Hematopoietic multipotent progenitor cell treated with erythropoietin and hydrocortisone succinate and interleukin-3 and kit ligand, for 8 days (in vitro differentiated cells): ENCODE measurements at regions not wholly inside any gene's neighbourhood (a gene's known extent, or its start where the extent isn't known, plus 50 kb on each side); places are given as distances from the start of the nearest gene placed in this dataset.

Experiments
- DNase-seq: peaks from one replicate; pipeline ENCODE4 v3.0.0-alpha.2; 2015

DNA sequence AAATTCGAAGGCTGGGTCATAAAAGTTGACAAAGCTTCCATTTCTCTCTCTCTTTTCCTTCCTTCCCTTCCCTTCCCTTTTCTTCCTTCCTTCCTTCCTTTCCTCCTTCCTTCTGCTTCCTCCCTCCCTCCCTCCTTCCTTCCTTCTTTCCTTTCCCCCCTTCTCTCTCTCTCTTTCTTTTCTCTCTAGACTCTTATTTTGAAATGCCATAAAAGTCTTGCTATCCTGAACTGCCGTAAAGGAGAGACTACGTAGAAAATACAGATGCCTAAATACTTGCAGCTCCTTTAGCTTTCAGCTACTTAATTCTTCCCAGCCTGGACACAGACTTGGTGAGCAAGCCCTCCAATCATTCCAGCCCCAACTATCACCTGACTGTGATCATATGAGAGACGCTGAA lies 1644.4 kb downstream of the FAM181B start:
- no peak for DNase-seq

DNA sequence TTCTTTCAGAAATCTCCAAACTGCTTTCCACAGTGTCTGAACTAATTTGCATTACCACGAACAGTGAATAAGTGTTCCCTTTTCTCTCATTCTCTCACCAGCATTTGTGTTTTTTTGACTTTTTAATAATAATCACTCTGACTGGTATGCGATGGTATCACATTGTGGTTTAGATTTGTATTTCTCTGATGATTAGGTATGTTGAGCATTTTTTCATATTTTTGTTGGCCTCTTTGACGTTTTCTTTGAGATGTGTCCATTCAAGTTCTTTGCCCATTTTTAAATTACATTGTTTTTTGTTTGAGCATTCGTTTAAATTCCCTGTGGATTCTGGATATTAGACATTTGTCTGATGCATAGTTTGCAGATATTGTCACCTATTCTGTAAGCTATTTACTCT lies 1639.6 kb upstream of the TENM4 start:
- DNase-seq: no peak

DNA sequence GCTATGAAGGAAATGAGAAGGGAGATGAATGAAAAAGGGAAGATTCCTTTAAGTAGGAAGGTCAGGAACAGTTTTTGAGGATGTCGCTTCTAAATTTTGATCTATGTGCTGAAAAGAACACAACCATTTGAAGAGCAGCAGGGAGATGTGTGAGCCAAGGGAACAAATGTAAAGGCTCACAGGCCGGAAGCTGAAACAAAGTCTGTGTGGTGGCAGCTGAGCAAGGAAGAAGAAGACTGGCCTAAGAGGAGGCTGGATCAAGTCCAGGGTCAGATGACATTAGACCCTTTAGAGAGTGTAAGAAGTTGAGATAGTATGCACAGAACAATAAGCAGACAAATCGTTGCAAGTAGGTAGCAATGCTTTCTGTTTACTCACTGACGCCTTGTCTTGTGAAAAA lies 1631.4 kb upstream of the TENM4 start:
- no peak for DNase-seq

DNA sequence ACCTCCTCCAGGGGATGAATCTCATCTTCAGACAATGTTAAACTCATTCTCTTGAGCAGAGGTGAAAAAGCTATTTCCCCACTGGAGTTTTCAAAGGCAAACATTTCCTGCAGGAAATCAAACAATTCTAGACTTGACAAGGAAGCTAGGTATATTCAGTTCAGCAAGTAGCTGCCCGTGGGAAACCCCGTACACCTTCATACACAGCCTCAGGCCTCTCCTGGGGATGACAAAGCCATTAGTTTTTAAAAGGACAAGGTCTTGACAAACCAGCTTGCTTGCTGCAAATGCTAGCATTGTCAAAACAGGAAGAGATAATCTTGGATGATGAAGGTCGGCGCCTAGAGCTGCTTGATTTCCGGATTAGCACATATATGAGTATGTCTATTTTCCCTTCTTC lies 1630.8 kb upstream of the TENM4 start:
- DNase-seq: no peak

DNA sequence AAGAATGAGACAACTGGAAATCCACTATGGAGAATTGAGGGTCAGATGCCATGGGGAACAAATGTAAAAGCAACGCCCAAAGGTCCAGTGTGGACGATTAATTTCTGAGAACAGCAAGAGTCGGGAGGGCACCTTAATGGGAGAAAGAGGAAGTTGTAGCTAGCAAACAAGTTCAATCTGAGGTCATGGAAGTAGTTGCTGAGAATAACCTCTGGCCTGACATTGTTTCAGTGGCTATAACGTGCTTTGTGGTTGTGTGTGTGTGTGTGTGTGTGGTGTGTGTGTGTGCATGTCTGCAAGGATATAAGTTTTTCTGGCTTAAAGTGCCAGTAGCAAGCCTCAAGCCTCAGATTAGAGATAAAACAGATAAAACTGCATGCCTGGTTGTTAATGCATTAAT lies 1630.1 kb upstream of the TENM4 start:
- no peak for DNase-seq

DNA sequence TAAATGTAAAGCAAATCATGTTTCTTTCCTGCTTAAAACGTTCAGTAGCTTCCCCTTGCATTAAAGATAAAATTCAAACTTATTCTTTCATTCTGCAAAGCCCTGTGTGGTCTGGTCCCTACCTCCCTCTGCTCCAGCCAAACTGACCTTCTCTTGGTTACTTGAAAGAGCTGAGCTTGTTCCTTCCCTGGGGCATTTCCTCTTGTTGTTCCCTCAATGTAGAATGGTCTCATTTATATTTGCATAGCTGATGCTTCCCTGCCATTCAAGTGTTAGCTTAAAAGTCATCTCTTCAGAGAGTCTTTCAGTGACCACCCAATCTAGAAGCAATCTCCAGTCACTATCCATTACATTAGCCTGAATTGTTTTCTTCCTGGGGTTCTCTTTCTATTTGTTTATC lies 1618.5 kb upstream of the TENM4 start:
- no peak for DNase-seq

DNA sequence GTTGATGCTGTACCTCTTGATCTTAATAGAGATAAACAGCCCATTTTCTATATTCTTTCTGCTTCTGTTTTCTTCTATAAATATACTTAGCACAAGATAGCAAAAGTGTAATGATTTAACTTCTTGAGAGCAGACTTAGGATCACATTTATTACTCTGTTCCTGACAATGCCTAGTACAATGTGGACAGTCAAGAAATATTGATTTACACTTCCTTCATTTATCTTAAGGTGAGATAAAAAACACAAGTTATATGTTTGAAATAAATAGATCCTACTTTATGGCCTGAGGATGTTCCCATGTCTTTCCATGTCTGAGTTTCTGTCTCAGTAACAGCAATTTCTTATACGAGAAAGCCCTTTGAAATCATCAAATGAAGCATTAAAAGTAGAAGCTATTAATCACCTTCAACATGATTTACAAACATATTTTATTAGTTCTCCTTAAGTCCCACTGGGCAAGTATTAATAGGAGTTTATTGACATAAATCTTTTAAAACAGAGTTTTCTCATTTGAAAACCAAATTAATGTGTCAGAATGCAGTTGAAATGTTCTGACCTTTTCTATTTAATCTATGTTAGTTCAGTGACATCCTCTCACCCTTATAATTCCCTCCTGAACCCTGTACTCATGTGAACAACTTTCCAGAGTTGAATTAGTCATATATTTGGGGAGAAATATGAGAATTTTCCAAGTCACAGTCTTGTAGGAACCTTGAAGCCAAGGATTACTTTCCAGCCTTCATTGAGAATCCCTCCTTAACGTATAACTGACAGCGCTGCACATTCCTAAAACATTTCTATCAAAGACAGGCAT lies 1611.7 kb upstream of the TENM4 start:
- DNase-seq: no peak

DNA sequence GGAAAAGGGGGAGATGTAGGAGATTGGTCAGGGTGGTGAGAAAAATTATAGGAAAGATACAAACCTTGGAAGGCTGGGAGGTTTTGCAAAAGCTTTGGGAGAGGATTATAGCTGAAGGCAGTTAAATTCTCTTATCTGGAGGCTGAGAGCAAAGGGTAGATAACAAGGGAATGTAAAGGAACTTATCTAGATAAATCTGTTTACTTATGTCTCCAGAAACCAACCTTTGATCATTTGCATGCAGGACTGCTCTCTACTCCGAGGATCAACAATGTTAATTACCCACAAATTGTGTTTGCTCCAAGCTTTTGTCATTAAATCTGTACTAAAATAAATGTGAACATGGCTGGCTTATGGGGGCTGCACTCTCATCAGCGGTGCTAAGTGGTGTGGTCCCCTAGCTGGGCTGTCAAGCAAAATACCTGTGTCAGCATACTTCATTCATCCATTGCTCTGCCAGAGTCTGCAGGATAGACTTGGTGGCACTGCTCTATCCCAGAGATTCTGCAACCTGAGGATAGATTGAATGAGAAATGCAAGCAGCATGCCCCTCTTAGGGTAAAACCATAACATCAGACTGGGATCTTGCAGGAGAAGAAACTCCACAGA lies 1599.2 kb upstream of the TENM4 start:
- no peak for DNase-seq

DNA sequence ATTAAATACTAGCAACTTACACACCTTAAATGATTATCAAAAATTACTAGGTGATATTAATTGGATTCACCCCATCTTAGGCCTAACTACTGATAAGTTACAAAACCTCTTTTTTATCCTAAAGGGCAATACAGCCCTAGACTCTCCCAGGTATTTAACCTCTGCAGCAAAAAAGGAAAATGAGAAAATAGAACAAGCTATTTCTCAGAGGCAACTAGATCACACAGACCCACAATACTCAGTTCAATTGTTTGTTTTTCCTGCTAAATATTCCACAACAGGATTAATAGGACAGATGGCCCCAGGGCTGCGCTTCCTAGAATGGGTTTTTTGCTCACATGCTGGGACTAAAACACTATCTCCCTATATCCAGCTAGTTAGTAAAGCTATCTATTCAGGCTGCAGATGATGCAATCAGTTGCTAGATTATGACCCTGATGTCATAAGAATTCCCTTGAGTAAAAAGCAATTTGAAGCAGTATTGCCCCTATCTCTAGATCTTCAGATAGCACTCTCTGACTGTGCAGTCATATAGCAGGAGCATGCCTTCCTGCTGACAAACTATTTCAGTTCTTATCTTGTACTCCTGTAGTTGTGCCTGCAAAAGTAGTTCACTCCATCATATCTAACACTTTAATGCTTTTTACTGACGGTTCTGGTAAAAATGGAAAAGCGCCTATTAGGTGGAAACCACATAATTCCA lies 1595.5 kb upstream of the TENM4 start:
- no peak for DNase-seq

DNA sequence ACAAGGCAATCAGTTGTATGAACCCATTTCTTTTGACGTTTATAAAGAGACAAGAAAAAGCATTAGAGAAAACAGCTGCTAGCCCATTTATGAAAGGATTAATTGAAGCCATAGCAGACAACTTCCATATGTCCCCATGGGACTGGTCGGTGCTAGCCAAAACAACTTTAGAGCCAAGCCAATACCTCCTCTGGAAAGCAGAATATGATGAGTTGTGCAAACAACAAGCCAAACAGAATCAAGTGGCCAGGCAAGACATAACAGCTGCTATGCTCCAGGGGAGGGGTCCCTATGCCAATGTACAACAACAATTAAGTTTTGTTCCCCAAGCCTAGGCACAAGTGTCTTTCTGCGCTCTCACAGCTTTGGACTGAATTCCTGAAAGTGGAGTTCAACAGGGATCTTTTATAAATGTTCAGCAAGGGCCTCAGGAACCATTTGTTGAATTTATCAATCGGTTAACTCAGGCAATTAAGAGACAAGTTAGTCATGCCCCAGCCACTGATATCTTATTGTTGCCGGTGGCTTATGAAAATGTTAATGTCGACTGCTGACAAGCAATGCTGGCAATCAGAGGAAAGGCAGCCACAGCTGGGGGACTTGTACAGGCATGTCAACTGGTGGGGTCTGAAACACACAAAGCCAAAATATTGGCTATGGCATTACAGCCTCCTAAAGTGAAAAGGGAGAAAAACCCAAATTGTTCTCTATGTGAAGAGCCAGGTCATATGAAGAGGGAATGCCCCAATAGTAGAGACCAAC lies 1593.1 kb upstream of the TENM4 start:
- DNase-seq: no peak

DNA sequence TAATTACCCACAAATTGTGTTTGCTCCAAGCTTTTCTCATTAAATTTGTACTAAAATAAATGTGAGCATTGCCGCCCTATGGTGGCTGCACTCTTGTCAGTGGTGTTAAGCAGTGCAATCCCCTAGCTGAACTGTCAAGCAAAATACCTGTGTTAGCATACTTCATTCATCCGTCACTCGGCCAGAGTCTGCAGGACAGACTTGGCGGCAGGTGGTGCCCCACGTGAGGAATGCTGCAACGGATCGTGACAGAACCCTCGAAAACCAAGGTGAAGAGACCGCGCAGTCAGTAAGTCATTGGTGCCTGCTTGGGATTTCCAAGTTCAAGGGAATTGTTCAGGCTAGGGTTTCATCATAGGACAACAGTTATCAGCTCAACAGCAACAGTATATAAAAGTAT lies 1592.1 kb upstream of the TENM4 start:
- no peak for DNase-seq

DNA sequence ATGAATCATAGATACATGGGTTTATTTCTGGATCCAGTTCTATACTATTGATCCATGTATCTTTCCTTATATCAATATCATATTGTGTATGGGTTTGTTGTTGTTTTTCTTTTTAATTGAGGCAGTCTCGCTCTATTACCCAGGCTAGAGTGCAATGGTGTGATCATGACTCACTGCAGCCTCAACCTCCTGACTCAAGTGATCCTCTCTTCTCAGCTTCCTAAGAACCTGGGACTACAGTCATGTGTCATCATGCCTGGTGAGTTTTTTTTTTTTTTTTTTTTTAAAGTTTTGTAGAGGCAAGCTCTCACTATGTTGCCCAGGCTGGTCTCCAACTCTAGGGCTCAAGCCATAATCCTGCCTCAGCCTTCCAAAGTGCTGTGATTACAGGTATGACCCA lies 1589.4 kb upstream of the TENM4 start:
- DNase-seq: no peak

DNA sequence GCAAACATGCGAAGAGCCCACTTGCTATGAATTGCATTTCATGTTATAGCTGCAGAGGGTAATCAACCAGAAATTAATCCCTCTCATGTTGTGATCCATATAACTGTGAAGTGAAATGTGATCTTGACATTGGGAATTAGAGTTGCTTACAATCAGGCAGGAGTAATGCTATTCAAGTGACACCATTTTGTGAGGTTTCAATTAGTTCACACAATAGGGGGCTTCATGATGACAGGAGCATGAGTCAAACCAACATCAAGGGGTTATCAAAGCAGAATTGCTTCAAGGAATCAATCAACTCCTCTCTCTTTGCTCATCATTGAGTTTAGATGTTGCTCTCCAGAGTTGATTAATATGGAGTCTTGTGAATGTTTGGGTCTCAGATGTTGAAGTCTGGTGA lies 1585.2 kb upstream of the TENM4 start:
- no peak for DNase-seq

DNA sequence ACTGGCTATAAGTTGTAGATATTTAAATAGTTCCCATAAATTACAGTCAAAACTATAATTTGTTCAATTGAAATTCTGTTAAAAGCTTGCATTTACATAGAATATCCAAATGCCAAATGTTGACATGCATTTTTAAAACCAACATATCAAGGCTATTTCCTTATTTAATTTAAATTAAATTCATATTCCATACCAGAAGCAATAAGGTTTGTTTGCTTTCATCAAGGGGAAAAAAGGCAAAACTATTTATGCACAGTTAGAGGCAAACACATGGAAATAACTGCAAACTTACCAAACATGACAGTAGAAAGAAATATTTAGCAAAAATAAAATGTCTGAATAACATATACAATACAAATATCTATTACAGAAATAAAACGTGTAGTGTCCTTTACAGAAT lies 1581.2 kb upstream of the TENM4 start:
- DNase-seq: no peak

DNA sequence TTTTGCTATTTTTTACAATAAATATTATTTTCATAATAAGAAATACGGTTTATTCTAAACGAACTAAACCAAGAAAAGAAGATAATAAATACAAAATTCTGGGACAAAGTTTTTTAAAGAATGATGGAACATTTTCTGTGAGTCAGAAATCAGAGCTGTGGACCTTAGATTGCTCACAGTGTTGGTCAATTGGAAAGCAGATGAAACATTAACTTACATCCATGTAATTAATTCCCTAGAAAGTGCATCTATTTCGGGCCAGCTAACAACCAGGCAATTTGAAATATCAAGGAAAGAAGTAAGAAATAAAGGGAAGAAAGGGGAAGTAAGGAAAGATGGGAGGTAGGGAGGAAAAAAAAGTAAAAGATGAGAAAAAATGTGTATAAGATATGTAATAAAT lies 1569.8 kb upstream of the TENM4 start:
- DNase-seq: no peak

DNA sequence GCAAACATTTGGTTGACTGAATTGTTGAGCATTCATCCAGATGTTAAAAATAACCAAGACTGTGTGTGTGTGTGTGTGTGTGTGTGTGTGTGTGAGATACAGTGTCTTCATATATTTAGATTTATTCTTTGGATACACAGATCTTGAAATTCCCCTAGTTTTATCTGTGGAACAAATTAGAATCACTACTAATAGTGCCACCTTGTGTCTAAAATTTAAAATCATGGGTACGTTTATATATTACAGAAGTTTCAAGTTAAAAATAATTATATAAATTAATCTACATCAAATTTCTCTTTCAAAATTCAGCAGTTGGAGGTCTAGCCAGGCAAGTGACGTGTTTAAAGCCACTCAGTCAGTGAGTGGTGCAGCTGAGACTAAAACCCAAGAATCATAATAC lies 1566.2 kb upstream of the TENM4 start:
- no peak for DNase-seq

DNA sequence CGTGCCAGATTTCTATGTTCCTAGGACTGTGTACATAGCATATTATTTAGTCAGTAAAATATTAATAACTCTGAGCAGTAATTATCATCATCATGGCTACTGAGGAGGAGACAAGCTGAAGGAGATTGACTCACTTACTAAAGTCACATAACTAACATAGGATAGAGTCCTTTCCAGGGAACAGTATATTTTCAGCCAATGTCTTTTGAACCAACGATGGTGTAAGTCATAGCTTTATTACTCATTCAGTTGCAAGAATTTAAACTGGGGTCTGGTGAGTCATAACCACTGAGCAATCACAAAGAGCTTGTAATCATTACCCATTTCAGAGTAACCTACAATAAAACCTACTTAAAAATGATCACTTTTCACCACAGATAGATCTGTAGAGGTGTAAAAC lies 1564.8 kb upstream of the TENM4 start:
- DNase-seq: no peak

DNA sequence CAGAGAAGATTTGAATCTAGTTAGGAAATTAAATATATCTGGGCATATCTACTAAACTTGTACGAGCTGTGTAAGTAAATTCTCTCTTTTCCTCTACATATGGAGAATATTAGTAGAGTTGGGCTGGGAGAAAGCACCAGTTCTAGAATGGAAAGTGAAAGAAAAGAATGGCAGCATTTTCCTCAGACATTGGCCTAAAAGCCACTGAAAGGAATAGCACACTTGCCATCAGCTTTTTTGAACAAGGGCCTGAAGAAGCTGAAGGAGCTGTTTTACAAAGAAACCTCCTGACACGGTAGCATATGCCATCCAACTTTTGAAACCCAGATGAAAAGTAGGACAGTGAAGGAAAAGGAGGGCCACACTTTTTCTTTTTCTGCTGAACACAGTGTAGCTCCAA lies 1563.7 kb upstream of the TENM4 start:
- DNase-seq: no peak

DNA sequence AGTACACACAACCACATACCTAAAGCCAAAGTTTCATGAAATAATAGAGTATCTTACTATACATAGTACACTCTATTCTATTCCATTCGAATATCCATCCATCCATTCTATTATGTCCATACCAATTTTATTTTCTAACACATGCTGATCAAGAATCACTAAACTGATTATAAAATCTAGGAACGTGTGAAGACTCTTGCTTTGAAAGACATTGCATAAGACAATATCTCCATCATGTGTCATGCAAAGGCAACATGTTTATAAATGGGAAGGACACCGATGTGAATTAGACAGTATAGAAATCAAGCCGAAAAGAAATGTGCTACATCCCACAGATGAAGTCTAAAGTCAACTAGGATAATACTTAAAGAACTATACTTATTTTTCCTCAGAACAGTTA lies 1561.5 kb upstream of the TENM4 start:
- DNase-seq: no peak

DNA sequence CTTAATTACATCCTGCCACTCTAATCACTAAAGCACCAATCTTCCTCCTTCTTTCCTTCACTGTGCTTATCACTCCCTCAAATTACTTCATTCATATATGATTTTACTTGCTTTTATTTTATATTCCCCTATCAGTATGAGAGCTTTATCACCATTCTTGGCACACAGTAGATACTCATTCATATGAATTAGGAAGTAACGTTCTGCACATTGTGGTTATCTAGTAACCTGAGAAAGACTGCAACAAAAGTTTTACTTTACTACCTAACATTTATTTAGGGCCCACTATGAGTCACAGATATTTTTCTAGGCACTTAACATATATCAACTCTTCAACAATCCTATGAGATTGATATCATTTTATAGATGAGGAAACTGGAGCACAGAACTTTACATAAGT lies 1559.9 kb upstream of the TENM4 start:
- no peak for DNase-seq

DNA sequence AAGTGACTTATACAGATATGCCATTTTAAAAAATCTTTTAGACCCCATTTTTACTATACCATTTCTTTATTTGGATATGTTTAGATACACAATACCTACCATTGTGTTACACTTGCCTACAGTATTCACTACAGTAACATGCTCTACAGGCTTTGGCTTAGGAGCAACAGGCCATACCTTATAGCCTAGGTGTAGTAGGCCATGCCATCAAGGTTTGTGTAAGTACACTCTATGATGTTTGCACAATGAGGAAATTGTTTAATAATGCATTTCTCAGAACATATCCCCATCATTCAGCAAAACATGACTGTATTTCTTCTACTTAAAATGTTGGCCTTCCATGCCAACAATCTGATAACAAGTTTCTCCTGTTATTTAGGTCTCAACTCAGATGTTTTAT lies 1559.5 kb upstream of the TENM4 start:
- DNase-seq: no peak

DNA sequence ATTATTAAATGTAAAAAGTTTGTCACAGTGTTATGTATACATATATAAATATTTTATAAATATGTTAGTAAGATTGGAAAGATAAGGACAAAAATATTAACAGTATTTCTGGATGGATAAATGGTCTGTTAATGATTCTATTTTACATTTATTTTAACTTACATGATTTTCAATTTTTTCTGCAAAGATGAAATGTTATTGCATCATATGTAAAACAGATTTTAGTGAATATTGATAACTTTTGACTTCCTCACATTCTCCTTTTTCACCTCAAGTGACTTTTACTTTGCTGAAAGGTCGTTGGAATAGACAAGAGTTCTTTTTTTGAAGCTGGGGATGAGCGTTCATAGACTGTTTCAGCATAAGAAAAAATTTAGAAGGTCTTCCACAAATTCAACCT lies 1554.7 kb upstream of the TENM4 start:
- DNase-seq: no peak

DNA sequence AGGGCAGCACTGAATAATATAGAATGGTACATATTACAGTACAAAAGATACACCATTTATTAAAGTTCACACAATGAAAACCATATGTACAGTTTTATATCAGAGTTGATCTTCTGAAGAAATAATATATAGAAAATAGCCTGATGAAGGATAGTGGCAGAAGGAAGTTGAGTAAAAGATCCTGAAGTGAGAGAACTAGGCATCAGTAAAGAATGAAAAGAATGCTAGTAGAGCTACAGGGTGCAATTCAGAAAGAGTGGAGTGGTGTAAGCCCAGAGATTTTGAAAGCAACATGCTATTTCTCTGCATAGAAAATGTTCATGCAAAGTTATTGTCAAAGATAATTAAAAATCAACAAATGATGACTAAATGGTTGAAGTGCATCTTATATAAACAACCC lies 1552.7 kb upstream of the TENM4 start:
- no peak for DNase-seq

DNA sequence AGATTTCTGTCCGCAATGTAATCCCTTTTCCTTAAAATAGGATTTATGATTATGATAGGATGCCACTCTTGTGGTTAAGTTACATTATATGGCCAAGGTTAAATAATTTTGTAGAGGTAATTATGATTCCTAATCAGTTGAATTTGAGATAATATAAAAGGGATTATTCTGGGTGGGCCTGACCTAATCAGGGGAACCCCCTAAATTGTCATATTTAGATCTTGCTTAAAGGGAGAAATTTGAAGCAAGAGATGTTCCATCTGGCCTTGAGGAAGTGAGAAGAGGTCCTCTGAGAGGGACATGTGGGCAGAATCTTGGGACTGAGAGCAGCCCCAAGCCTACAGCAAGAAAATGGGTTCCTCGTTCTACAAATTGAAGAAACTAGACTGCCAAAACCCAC lies 1550.1 kb upstream of the TENM4 start:
- no peak for DNase-seq
